ENCODE measurements at regions not wholly inside any gene's neighbourhood (a gene's known extent, or its start where the extent isn't known, plus 50 kb on each side); places are given as distances from the start of the nearest gene placed in this dataset.
"Not testable (repeated sequence)": the region's sequence is repeated elsewhere in the genome, so short reads cannot be mapped to it uniquely, and the experiment has no call there.

GRCh38 chr7:91496251-91496820 lies 232.1 kb downstream of the FZD1 start:
- TF ChIP-seq CTCF (IDR thresholded peaks at IDR 0.05; ENCODE audit: low read depth, low read length), result no peak
- Histone ChIP-seq H3K36me3 (no peaks in the 10 kb centered on the region), H3K27ac (no peak overlapping the region), H3K9me3 (ENCODE audit: severe bottlenecking) (no peaks in the 10 kb centered on the region), H3K27me3 (ENCODE audit: insufficient read depth, low read depth, severe bottlenecking) (no peaks in the 10 kb centered on the region), H3K4me3 (ENCODE audit: low read depth, low read length) (no peak overlapping the region)
- DNase-seq, result no peak

GRCh38 chr7:91497277-91497676 lies 233.0 kb downstream of the FZD1 start:
- not testable (repeated sequence) for H3K27ac ChIP-seq; H3K27me3 ChIP-seq (ENCODE audit: insufficient read depth, low read depth, severe bottlenecking); H3K9me3 ChIP-seq (ENCODE audit: severe bottlenecking); H3K4me3 ChIP-seq (ENCODE audit: low read depth, low read length); H3K36me3 ChIP-seq; DNase-seq

GRCh38 chr7:91503934-91504555 lies 239.8 kb downstream of the FZD1 start:
- Histone ChIP-seq H3K36me3 (no peaks in the 10 kb centered on the region), H3K27ac (no peak overlapping the region), H3K4me3 (ENCODE audit: low read depth, low read length) (no peak overlapping the region), H3K9me3 (ENCODE audit: severe bottlenecking) (no peaks in the 10 kb centered on the region), H3K27me3 (ENCODE audit: insufficient read depth, low read depth, severe bottlenecking) (no peaks in the 10 kb centered on the region)
- DNase-seq, result no peak
- TF ChIP-seq CTCF (IDR thresholded peaks at IDR 0.05; ENCODE audit: low read depth, low read length), result no peak

- H3K27ac ChIP-seq, result no peak overlapping the region
- TF ChIP-seq CTCF (IDR thresholded peaks at IDR 0.05; ENCODE audit: low read depth, low read length), result no peak
- no peaks in the 10 kb centered on the region for H3K27me3 ChIP-seq (ENCODE audit: insufficient read depth, low read depth, severe bottlenecking)
- no peak overlapping the region for H3K4me3 ChIP-seq (ENCODE audit: low read depth, low read length)
- H3K9me3 ChIP-seq (ENCODE audit: severe bottlenecking), result no peaks in the 10 kb centered on the region
- no peaks in the 10 kb centered on the region for H3K36me3 ChIP-seq
- DNase-seq, result no peak
These were observed 240.7 kb downstream of the FZD1 start for GRCh38 chr7:91504919-91505318.

GRCh38 chr7:91506966-91507365 lies 242.7 kb downstream of the FZD1 start:
- not testable (repeated sequence) for H3K36me3 ChIP-seq; H3K4me3 ChIP-seq (ENCODE audit: low read depth, low read length); DNase-seq; H3K27me3 ChIP-seq (ENCODE audit: insufficient read depth, low read depth, severe bottlenecking); H3K27ac ChIP-seq; H3K9me3 ChIP-seq (ENCODE audit: severe bottlenecking)

GRCh38 chr7:91511861-91512260 lies 247.6 kb downstream of the FZD1 start:
- not testable (repeated sequence) for DNase-seq; H3K27me3 ChIP-seq (ENCODE audit: insufficient read depth, low read depth, severe bottlenecking); H3K27ac ChIP-seq; H3K9me3 ChIP-seq (ENCODE audit: severe bottlenecking); H3K36me3 ChIP-seq; H3K4me3 ChIP-seq (ENCODE audit: low read depth, low read length)

GRCh38 chr7:91512958-91513357 lies 248.7 kb downstream of the FZD1 start:
- Histone ChIP-seq H3K27me3 (ENCODE audit: insufficient read depth, low read depth, severe bottlenecking) (no peaks in the 10 kb centered on the region), H3K36me3 (no peaks in the 10 kb centered on the region), H3K9me3 (ENCODE audit: severe bottlenecking) (no peaks in the 10 kb centered on the region), H3K27ac (no peak overlapping the region), H3K4me3 (ENCODE audit: low read depth, low read length) (no peak overlapping the region)
- no peak for TF ChIP-seq CTCF (IDR thresholded peaks at IDR 0.05; ENCODE audit: low read depth, low read length)
- no peak for DNase-seq
